H9 (cell line): ENCODE measurements at regions not wholly inside any gene's neighbourhood (a gene's known extent, or its start where the extent isn't known, plus 50 kb on each side); places are given as distances from the start of the nearest gene placed in this dataset.

Experiments
- DNase-seq: peaks from one replicate; pipeline ENCODE4 v3.0.0-alpha.2; 2017
- H2AFZ ChIP-seq: one replicate; pipeline ENCODE4 v1.6.1; 2013; ENCODE audit warnings: mild to moderate bottlenecking, low read length, control low read depth, moderate library complexity
- H2AK5ac ChIP-seq: 2 replicates; pipeline ENCODE4 v1.6.1; 2013; ENCODE audit warnings: low read length, control low read depth, mixed read lengths; ENCODE audit not compliant: insufficient read length
- H2BK120ac ChIP-seq: one replicate; pipeline ENCODE4 v1.6.1; 2013; ENCODE audit warnings: low read depth, mild to moderate bottlenecking, low read length, control low read depth, inconsistent platforms; ENCODE audit not compliant: poor library complexity, severe bottlenecking
- H2BK12ac ChIP-seq: 2 replicates; pipeline ENCODE4 v1.6.1; 2013; ENCODE audit warnings: low read length, control low read depth, mixed read lengths, low read depth; ENCODE audit not compliant: insufficient read length
- H2BK15ac ChIP-seq: 2 replicates; pipeline ENCODE4 v1.6.1; 2013; ENCODE audit warnings: low read depth, low read length, control low read depth
- H2BK20ac ChIP-seq: one replicate; pipeline ENCODE4 v1.6.1; 2013; ENCODE audit warnings: low read depth, mild to moderate bottlenecking, low read length, control low read depth, inconsistent platforms; ENCODE audit not compliant: poor library complexity, severe bottlenecking
- H2BK5ac ChIP-seq: 2 replicates; pipeline ENCODE4 v1.6.1; 2013; ENCODE audit warnings: low read length, control low read depth, mixed read lengths; ENCODE audit not compliant: insufficient read length
- H3K14ac ChIP-seq: 2 replicates; pipeline ENCODE4 v1.6.1; 2013; ENCODE audit warnings: low read length, control low read depth; ENCODE audit not compliant: insufficient read depth
- H3K18ac ChIP-seq: 2 replicates; pipeline ENCODE4 v1.6.1; 2013; ENCODE audit warnings: low read depth, mild to moderate bottlenecking, mixed read lengths, low read length, control low read depth; ENCODE audit not compliant: insufficient read length
- H3K23ac ChIP-seq: 2 replicates; pipeline ENCODE4 v1.6.1; 2013; ENCODE audit warnings: low read length, control low read depth, mixed read lengths, low read depth; ENCODE audit not compliant: insufficient read length
- H3K23me2 ChIP-seq: 2 replicates; pipeline ENCODE4 v1.6.1; 2013; ENCODE audit warnings: low read depth, mild to moderate bottlenecking, mixed read lengths, low read length, control low read depth; ENCODE audit not compliant: insufficient read length, poor library complexity, severe bottlenecking
- H3K27ac ChIP-seq: 2 replicates; pipeline ENCODE4 v1.5.1; 2013; ENCODE audit warnings: low read length, control low read depth, mixed read lengths, low read depth; ENCODE audit not compliant: insufficient read length
- H3K27me3 ChIP-seq: 2 replicates; pipeline ENCODE4 v1.6.1; 2013; ENCODE audit warnings: low read length, control low read depth, inconsistent platforms; ENCODE audit not compliant: insufficient read depth
- H3K4ac ChIP-seq: 2 replicates; pipeline ENCODE4 v1.6.1; 2013; ENCODE audit warnings: low read depth, mild to moderate bottlenecking, control low read depth, inconsistent platforms, low read length, moderate library complexity
- H3K4me1 ChIP-seq: 2 replicates; pipeline ENCODE4 v1.6.1; 2013; ENCODE audit warnings: low read length, control low read depth, inconsistent platforms; ENCODE audit not compliant: insufficient read depth
- H3K4me2 ChIP-seq: 2 replicates; pipeline ENCODE4 v1.6.1; 2013; ENCODE audit warnings: low read length, control low read depth, mixed read lengths; ENCODE audit not compliant: insufficient read length, insufficient read depth
- H3K56ac ChIP-seq: 2 replicates; pipeline ENCODE4 v1.6.1; 2013; ENCODE audit warnings: low read depth, mild to moderate bottlenecking, mixed read lengths, low read length, control low read depth; ENCODE audit not compliant: insufficient read length
- H3K79me1 ChIP-seq: 2 replicates; pipeline ENCODE4 v1.6.1; 2013; ENCODE audit warnings: low read depth, mild to moderate bottlenecking, moderate library complexity, low read length, control low read depth, inconsistent platforms; ENCODE audit not compliant: insufficient read depth, poor library complexity, severe bottlenecking
- H3K79me2 ChIP-seq: 2 replicates; pipeline ENCODE4 v1.6.1; 2013; ENCODE audit warnings: low read length, control low read depth, inconsistent platforms; ENCODE audit not compliant: insufficient read depth
- H3K9ac ChIP-seq: 2 replicates; pipeline ENCODE4 v1.6.1; 2013; ENCODE audit warnings: low read length, control low read depth, mixed read lengths; ENCODE audit not compliant: insufficient read length; ENCODE audit errors: extremely low read depth
- H3K9me3 ChIP-seq: one replicate; pipeline ENCODE4 v1.6.1; 2013; ENCODE audit warnings: low read depth, low read length, inconsistent platforms; ENCODE audit not compliant: control insufficient read depth
- H3T11ph ChIP-seq: one replicate; pipeline ENCODE4 v1.6.1; 2013; ENCODE audit warnings: mild to moderate bottlenecking, low read length, control low read depth, inconsistent platforms
- H4K20me1 ChIP-seq: one replicate; pipeline ENCODE4 v1.6.1; 2013; ENCODE audit not compliant: control insufficient read depth, insufficient read length, insufficient read depth
- H4K5ac ChIP-seq: 2 replicates; pipeline ENCODE4 v1.6.1; 2013; ENCODE audit warnings: low read depth, mild to moderate bottlenecking, mixed read lengths, low read length, control low read depth; ENCODE audit not compliant: insufficient read length
- H4K8ac ChIP-seq: replicated peaks from 2 replicates; pipeline ENCODE4 v1.6.1; 2013; ENCODE audit warnings: low read length, control low read depth, mixed read lengths, low read depth; ENCODE audit not compliant: insufficient read length
- H4K91ac ChIP-seq: 2 replicates; pipeline ENCODE4 v1.6.1; 2013; ENCODE audit warnings: low read depth, mild to moderate bottlenecking, moderate library complexity, mixed read lengths, low read length, control low read depth; ENCODE audit not compliant: insufficient read length
- H3K27ac Mint-ChIP-seq, 3 experiments: 2 replicates in 2 of 3; 3 replicates in 1 of 3; pipeline ENCODE4 v1.8.0; 2020 to 2021; ENCODE audit warnings: mixed read lengths in 3 of 3, mild to moderate bottlenecking in 1 of 3, moderate library complexity in 1 of 3
- H3K27me3 Mint-ChIP-seq: 2 replicates; pipeline ENCODE4 v1.8.0; 2021; ENCODE audit warnings: low read depth, mild to moderate bottlenecking, moderate library complexity, mixed read lengths
- H3K36me3 Mint-ChIP-seq, 3 experiments: 2 replicates in 2 of 3; 3 replicates in 1 of 3; pipeline ENCODE4 v1.8.0; 2020 to 2021; ENCODE audit warnings: low read depth in 3 of 3, mixed read lengths in 3 of 3; ENCODE audit not compliant: insufficient read depth in 1 of 3
- H3K4me1 Mint-ChIP-seq, 2 experiments: 2 replicates each; pipeline ENCODE4 v1.8.0; 2020; ENCODE audit warnings: mixed read lengths in 2 of 2
- H3K4me3 Mint-ChIP-seq, 2 experiments: 2 replicates in 1 of 2; 3 replicates in 1 of 2; pipeline ENCODE4 v1.8.0; 2020 to 2021; ENCODE audit warnings: mild to moderate bottlenecking in 2 of 2, mixed read lengths in 2 of 2, moderate library complexity in 1 of 2
- H3K9me3 Mint-ChIP-seq, 2 experiments: 2 replicates in 1 of 2; 3 replicates in 1 of 2; pipeline ENCODE4 v1.8.0; 2020; ENCODE audit warnings: mild to moderate bottlenecking in 2 of 2, mixed read lengths in 2 of 2, moderate library complexity in 1 of 2
- WGBS: extraction: QIAGEN DNeasy Blood & Tissue Kit; methylation state at CpG from one replicate; pipeline ENCODE4 v1.1.7; 2013; ENCODE audit warnings: missing lambda C conversion rate, low lambda C conversion rate, mixed read lengths; ENCODE audit not compliant: insufficient read length; ENCODE audit errors: extremely low coverage; 5-methylcytosine and 5-hydroxymethylcytosine counted together
- TF ChIP-seq, protein P1 (sequence below): fragments of 200-600 bp; sonication (generic); conservative IDR thresholded peaks from 3 replicates; pipeline ENCODE4 v1.8.0; 2021; ENCODE audit warnings: antibody characterized with exemption, mild to moderate bottlenecking

- Histone ChIP-seq H3K27ac (no peak overlapping the region), H3K14ac (no peak overlapping the region), H3K56ac (no peak overlapping the region), H3K4ac (no peak overlapping the region), H3K79me1 (no peaks in the 10 kb centered on the region), H2BK5ac (no peak overlapping the region), H4K20me1 (no peaks in the 10 kb centered on the region), H3K4me2 (no peak overlapping the region), H2BK120ac (no peak overlapping the region), H3K27me3 (no peaks in the 10 kb centered on the region), H3K23ac (no peak overlapping the region), H2BK12ac (no peak overlapping the region), H2AK5ac (no peak overlapping the region), H2AFZ (no peak overlapping the region), H3K23me2 (no peaks in the 10 kb centered on the region), H3K9me3 (no peaks in the 10 kb centered on the region), H3K79me2 (no peaks in the 10 kb centered on the region), H4K8ac (no peak overlapping the region), H3K4me1 (no peaks in the 10 kb centered on the region), H2BK20ac (no peak overlapping the region), H2BK15ac (no peak overlapping the region), H3T11ph (no peak overlapping the region), H3K18ac (no peak overlapping the region), H4K5ac (no peak overlapping the region), H3K9ac (no peak overlapping the region), H4K91ac (no peak overlapping the region)
- H3K27me3 Mint-ChIP-seq, result no peaks in the 10 kb centered on the region; the same call in none of the 2 replicates
- no peak for DNase-seq
- no peak overlapping the region; a peak in 1 of 7 replicates for H3K27ac Mint-ChIP-seq
- TF ChIP-seq, protein P1, sequence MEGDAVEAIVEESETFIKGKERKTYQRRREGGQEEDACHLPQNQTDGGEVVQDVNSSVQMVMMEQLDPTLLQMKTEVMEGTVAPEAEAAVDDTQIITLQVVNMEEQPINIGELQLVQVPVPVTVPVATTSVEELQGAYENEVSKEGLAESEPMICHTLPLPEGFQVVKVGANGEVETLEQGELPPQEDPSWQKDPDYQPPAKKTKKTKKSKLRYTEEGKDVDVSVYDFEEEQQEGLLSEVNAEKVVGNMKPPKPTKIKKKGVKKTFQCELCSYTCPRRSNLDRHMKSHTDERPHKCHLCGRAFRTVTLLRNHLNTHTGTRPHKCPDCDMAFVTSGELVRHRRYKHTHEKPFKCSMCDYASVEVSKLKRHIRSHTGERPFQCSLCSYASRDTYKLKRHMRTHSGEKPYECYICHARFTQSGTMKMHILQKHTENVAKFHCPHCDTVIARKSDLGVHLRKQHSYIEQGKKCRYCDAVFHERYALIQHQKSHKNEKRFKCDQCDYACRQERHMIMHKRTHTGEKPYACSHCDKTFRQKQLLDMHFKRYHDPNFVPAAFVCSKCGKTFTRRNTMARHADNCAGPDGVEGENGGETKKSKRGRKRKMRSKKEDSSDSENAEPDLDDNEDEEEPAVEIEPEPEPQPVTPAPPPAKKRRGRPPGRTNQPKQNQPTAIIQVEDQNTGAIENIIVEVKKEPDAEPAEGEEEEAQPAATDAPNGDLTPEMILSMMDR, result no peak
- H3K36me3 Mint-ChIP-seq, result peaks cover 0 to 7% (median 0%) of the 10 kb centered on the region in 3 experiments; a peak in 1 of 7 replicates
- no peak overlapping the region for H3K4me3 Mint-ChIP-seq
- peaks cover 10 to 12% of the 10 kb centered on the region in 2 experiments; a peak in 3 of 5 replicates for H3K9me3 Mint-ChIP-seq
- WGBS, result no CpG with 5 or more reads among the region's 3 CpGs
- H3K4me1 Mint-ChIP-seq, result no peaks in the 10 kb centered on the region
These were observed 196.7 kb downstream of the HLX start for GRCh38 chr1:221075911-221076310.
